NCI-H2107 treated with DMSO at 0.1 percent for 48 hours (cell line): ENCODE measurements at regions not wholly inside any gene's neighbourhood (a gene's known extent, or its start where the extent isn't known, plus 50 kb on each side); places are given as distances from the start of the nearest gene placed in this dataset.

Source experiments
- DNase-seq: peaks from one replicate; lab custom pipeline; 2025; ENCODE audit not compliant: unreplicated experiment; lab: John Stamatoyannopoulos, UW

DNA sequence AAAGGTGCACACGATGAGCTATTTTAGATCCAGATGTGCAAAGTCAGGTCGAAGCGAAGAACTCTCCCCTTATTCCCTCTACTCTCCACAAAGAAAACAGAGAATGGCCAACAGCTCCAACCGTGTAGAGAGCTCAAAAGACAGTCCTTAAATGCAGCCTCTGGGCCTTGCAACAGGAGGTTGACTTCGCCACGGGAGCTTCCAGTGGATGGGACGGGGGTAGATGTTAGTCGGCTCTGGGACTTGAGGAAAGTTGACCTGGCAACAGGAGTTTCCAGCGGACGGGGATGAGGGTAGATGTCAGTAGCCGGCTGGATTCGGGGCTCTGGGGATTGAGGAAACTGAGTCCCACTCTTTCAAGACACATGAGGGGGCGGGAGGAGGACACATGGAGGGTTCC is 450.4 kb downstream of the BRD1 start:
- no peak for DNase-seq

DNA sequence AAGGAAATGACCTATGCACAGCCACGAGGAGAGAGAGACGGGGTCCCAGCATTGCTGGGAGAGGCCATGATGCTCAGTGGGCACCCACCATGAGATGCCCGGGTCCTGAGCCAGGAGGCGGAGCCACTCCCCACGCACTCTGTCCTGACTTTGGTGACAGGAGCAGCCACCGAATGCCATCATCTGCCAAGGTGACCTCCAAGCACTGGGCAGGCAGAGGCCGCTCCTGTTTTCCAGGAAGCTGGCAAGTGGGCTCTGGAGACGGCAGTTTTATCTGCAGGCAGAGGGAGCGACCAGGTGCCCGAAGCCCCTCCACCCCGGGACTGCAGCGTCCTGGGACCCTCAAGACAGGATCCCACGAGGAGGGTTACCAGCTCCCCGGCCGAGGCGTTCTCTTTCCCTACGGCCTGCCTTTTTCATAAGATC is 453.9 kb downstream of the BRD1 start:
- DNase-seq: no peak

DNA sequence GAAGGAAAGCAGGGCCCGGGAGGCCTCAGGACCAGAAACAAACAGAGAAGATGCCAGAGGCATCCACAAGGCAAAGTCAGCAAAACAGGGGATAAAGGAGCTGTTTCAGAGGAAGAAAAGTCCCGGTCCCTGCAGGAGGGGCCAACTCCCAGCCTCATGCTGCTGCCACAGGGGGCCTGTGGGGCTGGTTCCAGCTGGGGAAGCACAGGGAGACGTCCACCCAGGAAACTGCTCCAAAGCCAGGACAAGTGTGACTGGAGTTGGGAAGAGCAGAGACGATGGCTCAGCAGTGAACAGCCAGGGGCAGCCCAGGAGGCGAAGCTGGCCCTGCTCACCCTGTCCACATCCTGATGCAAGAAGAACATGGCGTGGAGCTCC is 454.4 kb downstream of the BRD1 start:
- DNase-seq: no peak

GRCh38 chr22:49372530-49373288 is 455.0 kb downstream of the BRD1 start:
- no peak for DNase-seq

- no peak for DNase-seq
These were observed 455.6 kb downstream of the BRD1 start for GRCh38 chr22:49372111-49372529.

GRCh38 chr22:49371325-49372110 is 456.2 kb downstream of the BRD1 start:
- no peak for DNase-seq

GRCh38 chr22:49370627-49371301 is 456.9 kb downstream of the BRD1 start:
- no peak for DNase-seq

DNA sequence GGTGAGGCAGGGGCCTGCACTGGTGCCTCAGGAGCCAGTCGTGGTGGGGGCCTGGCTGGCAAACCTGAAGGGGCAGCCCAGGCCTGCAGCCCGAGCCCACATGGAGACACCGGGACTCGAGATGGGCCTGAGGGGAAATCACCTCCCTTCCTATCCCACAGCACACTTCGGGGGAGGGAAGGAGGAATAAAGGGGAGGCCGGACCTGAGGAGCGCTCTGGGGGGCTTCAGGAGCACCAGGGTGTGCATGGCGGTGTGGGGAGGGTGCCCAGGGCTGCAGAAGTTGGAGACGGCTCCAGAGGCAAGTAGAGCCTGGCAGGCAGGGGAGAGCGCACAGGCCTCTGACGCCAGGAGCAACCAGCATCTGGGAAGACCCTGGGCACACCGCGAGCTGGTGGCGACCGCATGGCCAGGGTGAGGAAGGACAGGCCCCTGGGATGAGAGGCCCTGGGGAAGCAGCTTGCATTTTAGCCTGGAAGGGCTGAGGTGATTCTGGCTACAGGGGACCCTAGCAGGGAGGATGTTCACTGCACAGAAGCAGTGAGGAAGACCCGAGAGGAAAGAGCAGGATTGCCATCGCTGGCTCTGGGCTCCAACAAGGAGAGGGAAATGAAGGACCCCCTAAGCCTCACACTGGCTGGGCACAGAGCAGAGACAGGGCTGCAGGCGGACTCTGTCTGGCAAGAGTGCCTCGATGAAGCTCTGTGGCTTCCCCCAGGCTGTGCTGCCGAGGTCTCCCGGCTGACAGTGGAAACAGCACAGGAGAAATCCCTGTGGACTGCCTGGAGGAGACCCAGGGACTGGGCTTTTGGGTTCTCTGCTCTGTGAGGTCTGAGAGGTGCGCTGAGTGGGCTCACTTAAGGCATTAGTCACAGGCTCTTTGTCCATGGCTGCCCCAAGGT is 457.7 kb downstream of the BRD1 start:
- DNase-seq: no peak

GRCh38 chr22:49368976-49369725 is 458.5 kb downstream of the BRD1 start:
- no peak for DNase-seq

DNA sequence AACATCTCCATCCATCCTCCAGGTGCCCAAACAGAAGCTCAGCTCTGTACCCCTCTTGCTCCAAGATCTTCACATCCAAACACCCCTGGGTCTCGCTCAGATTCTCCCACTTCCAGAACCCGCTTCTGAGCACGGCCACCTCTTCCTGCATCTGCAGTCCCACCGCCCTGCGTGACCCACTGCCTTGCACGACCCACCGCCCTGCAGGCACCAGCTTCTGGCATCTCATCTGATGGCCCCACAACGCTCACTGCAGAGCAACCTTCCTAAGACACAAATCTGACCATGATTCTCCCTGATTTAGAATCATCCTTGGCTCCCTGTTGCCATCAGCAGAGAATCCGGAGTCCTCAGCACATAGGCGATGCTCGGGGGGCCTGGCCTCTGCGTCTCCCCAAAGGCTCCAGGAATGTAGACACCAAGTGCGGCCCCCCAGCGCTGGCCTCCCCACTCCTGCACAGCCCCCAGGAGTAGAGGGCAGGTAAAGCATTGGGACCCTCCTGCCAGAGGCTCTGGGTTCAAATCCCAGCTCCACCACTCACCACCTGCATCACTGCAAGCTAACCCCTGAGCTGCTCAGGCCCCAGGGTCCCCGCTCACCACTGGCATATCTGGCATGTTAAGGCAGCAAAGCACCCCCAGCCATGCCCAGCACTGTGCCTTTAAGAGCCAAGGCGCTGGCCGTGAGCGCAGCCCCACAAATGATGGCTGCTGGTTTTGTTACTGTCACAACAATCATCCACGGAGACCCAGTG is 459.3 kb downstream of the BRD1 start:
- no peak for DNase-seq

GRCh38 chr22:49367041-49367697 is 460.5 kb downstream of the BRD1 start:
- DNase-seq: no peak

DNA sequence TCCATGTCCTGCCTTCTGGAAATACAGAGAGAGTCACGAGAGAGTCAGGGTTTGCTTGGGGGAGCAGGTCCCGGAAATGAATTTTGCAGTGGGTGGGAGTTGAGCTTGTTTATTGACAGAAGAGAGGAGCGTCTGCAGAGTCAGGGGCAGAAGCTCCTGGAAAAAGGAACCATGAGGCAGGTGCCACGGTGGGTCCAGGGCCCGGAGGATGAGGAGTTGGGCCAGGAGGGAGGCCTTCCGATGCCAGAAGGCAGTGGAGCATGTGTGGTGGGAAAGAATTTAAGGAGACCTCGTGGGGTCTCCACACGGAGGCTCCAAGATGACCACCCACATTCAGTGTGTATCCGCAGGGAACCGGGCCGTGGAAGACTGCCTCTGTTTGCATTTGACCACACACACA is 461.2 kb downstream of the BRD1 start:
- DNase-seq: no peak

GRCh38 chr22:49365910-49366309 is 461.8 kb downstream of the BRD1 start:
- DNase-seq: no peak

GRCh38 chr22:49365191-49365837 is 462.4 kb downstream of the BRD1 start:
- DNase-seq: no peak

DNA sequence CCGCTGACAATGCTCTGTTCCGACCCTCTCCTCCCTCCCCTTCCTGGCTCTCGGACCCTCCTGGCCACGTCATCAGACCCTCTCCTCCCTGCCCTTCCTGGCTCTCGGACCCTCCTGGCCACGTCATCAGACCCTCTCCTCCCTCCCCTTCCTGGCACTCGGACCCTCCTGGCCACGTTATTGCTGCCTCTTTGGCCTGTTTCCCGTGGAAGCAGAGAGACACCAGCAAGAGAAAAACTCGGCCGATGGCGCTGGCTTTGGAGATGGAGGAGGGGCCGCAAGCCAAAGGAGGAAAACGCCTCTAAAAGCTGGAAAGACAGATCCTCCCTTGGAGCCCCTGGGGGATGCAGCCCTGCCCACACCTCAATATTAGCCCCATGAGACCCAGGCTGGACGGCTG is 463.3 kb downstream of the BRD1 start:
- DNase-seq: no peak

DNA sequence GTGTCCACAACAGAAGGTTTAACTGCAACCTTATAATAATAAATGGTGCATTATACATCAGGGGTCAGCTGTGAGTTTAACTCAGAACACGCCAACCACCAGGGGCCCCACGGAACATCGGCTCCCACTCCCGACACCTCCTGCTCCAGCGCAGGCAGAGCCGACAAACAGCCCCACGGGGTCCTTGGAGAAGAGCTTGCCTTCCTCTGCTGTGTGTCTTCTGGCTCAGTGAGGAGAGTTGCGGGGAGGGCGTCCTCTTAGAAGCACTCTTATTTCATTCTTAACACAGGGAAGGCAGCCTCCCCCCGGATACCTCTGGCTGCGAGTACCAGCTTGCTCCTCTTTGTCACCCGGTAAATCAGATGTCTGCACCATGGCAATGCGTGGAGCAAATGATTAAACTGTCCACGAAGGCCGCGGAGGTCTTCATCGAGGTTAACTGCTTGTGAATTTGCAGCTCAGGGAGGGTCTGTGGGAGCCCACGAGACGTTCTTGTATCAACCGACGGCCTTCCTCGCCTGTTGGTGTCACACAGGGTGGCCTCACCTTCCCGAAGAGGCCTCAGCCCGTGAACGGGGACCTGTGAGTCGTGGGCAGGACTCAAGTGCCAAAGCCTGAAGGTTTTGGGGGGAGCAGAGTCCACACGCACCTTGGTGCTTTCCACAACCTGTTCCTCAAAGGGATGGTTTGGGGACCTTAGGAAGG is 464.0 kb downstream of the BRD1 start:
- no peak for DNase-seq

GRCh38 chr22:49362211-49362839 is 465.3 kb downstream of the BRD1 start:
- DNase-seq: no peak
